Transverse colon (tissue), 4 donors: ENCODE measurements at regions not wholly inside any gene's neighbourhood (a gene's known extent, or its start where the extent isn't known, plus 50 kb on each side); places are given as distances from the start of the nearest gene placed in this dataset.

Experiments
- EP300 ChIP-seq: sonication (generic); formaldehyde crosslinking; IDR thresholded peaks from one replicate; pipeline ENCODE4 v1.6.1; 2017; ENCODE audit warnings: antibody characterized with exemption, low read depth
- POLR2A ChIP-seq: fragments of 450-650 bp; IDR thresholded peaks from one replicate; pipeline ENCODE4 v1.6.1; 2016; ENCODE audit warnings: antibody characterized with exemption, mild to moderate bottlenecking, moderate library complexity
- POLR2AphosphoS5 ChIP-seq, 3 donors: sonication (generic); formaldehyde crosslinking; IDR thresholded peaks; one replicate each; pipeline ENCODE4 v1.6.1; 2016; ENCODE audit warnings: antibody characterized with exemption in 3 of 3
- TF ChIP-seq, protein P1 (sequence below), 5 experiments: fragments of 200-600 bp in 3 of 5; fragments of 450-650 bp in 2 of 5; sonication (generic) in 3 of 5; IDR thresholded peaks; 1 replicate in 2 of 5; 2 replicates in 3 of 5; pipeline ENCODE4 v1.5.1; 2016 to 2017; ENCODE audit warnings: antibody characterized with exemption in 5 of 5, inconsistent platforms in 3 of 5, mild to moderate bottlenecking in 2 of 5, moderate library complexity in 1 of 5

GRCh38 chr18:55695091-55695490 lies 107.1 kb upstream of the TCF4 start:
- TF ChIP-seq, protein P1, sequence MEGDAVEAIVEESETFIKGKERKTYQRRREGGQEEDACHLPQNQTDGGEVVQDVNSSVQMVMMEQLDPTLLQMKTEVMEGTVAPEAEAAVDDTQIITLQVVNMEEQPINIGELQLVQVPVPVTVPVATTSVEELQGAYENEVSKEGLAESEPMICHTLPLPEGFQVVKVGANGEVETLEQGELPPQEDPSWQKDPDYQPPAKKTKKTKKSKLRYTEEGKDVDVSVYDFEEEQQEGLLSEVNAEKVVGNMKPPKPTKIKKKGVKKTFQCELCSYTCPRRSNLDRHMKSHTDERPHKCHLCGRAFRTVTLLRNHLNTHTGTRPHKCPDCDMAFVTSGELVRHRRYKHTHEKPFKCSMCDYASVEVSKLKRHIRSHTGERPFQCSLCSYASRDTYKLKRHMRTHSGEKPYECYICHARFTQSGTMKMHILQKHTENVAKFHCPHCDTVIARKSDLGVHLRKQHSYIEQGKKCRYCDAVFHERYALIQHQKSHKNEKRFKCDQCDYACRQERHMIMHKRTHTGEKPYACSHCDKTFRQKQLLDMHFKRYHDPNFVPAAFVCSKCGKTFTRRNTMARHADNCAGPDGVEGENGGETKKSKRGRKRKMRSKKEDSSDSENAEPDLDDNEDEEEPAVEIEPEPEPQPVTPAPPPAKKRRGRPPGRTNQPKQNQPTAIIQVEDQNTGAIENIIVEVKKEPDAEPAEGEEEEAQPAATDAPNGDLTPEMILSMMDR (IDR thresholded peaks at IDR 0.05), result no peak
- TF ChIP-seq POLR2AphosphoS5 (IDR thresholded peaks at IDR 0.05) (no peak), EP300 (no peak), POLR2A (no peak)
